Fibroblast of lung (primary cell): ENCODE measurements at regions not wholly inside any gene's neighbourhood (a gene's known extent, or its start where the extent isn't known, plus 50 kb on each side); places are given as distances from the start of the nearest gene placed in this dataset.
A peak's percentile ranks its signal among the peaks of the same experiment; 100 is the strongest.
"Not testable (repeated sequence)": the region's sequence is repeated elsewhere in the genome, so short reads cannot be mapped to it uniquely, and the experiment has no call there.

ENCODE experiments used
- DNase-seq, 2 donors: peaks; one replicate each; pipeline versions ENCODE4 v3.0.0 to v3.0.0-alpha.2; 2010; ENCODE audit warnings: low read depth in 2 of 2
- H2AFZ ChIP-seq: 2 replicates; pipeline ENCODE4 v1.5.1; 2012; ENCODE audit warnings: low read length, control low read depth, inconsistent platforms
- H3K27ac ChIP-seq: 2 replicates; pipeline ENCODE4 v1.5.1; 2011; ENCODE audit warnings: low read length, control low read depth; ENCODE audit not compliant: insufficient read depth
- H3K27me3 ChIP-seq: 2 replicates; pipeline ENCODE4 v1.5.1; 2011; ENCODE audit warnings: mild to moderate bottlenecking, low read length; ENCODE audit not compliant: control insufficient read depth, insufficient read depth
- H3K36me3 ChIP-seq: 2 replicates; pipeline ENCODE4 v1.5.1; 2011; ENCODE audit warnings: low read length; ENCODE audit not compliant: control insufficient read depth, insufficient read depth
- H3K4me1 ChIP-seq: 2 replicates; pipeline ENCODE4 v1.5.1; 2011; ENCODE audit warnings: low read length; ENCODE audit not compliant: control insufficient read depth, insufficient read depth; ENCODE audit errors: extremely low read depth
- H3K4me2 ChIP-seq: 2 replicates; pipeline ENCODE4 v1.5.1; 2011; ENCODE audit warnings: low read length, control low read depth; ENCODE audit not compliant: insufficient read depth; ENCODE audit errors: extremely low read depth
- H3K4me3 ChIP-seq, 4 experiments: fragments of 200-600 bp in 1 of 4; sonication (generic) in 1 of 4; replicated peaks in 1 of 4; 2 replicates each; pipeline ENCODE4 v1.5.1; 2011 to 2016; ENCODE audit warnings: low read length in 4 of 4, low read depth in 3 of 4, mild to moderate bottlenecking in 3 of 4, control low read depth in 2 of 4, inconsistent platforms in 1 of 4, mixed read lengths in 1 of 4; ENCODE audit not compliant: insufficient read depth in 1 of 4; ENCODE audit errors: control extremely low read depth in 1 of 4
- H3K79me2 ChIP-seq: 2 replicates; pipeline ENCODE4 v1.5.1; 2012; ENCODE audit warnings: mild to moderate bottlenecking, low read length, inconsistent platforms; ENCODE audit not compliant: control insufficient read depth, insufficient read depth
- H3K9ac ChIP-seq: 2 replicates; pipeline ENCODE4 v1.5.1; 2011; ENCODE audit warnings: mild to moderate bottlenecking, low read length, control low read depth; ENCODE audit not compliant: insufficient read depth
- H3K9me3 ChIP-seq: 2 replicates; pipeline ENCODE4 v1.5.1; 2012; ENCODE audit warnings: low read depth, low read length; ENCODE audit not compliant: control insufficient read depth, insufficient read depth
- H4K20me1 ChIP-seq: 2 replicates; pipeline ENCODE4 v1.5.1; 2011; ENCODE audit warnings: low read length; ENCODE audit not compliant: control insufficient read depth, insufficient read depth; ENCODE audit errors: extremely low read depth
- EZH2 ChIP-seq: IDR thresholded peaks from 2 replicates; pipeline ENCODE4 v1.5.1; 2012; ENCODE audit warnings: low read length, control low read depth, mild to moderate bottlenecking; ENCODE audit errors: missing control alignments
- TF ChIP-seq, protein P1 (sequence below), 2 donors: IDR thresholded peaks in 1 of 2; conservative IDR thresholded peaks in 1 of 2; 1 replicate in 1 of 2; 2 replicates in 1 of 2; pipeline ENCODE4 v1.5.1; 2011 to 2012; ENCODE audit warnings: low read length in 2 of 2, control low read depth in 1 of 2, inconsistent platforms in 1 of 2, low read depth in 1 of 2, mild to moderate bottlenecking in 1 of 2

DNA sequence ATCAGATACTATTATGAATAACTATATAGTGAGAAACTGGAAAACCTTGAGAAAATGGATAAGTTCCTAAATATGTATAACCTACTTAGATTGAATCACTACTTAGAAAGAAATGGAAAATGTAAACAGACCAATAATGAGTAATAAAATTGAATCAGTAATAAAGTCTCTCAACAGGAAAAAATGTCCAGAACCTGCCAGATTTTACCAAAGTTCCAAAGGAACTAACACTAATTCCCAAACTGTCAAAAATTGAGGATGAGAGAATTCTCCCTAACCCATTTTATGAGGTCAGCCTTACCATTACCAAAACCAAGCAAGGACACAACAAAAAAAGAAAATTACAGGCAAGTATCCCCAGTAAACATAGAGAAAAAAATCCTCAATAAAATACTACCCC lies 272.0 kb downstream of the RPAP3 start:
- Histone ChIP-seq H3K4me2 (no peak overlapping the region), H3K36me3 (no peaks in the 10 kb centered on the region), H3K79me2 (no peaks in the 10 kb centered on the region), H4K20me1 (no peaks in the 10 kb centered on the region), H2AFZ (no peak overlapping the region), H3K9ac (no peak overlapping the region), H3K27me3 (no peaks in the 10 kb centered on the region), H3K9me3 (no peaks in the 10 kb centered on the region), H3K4me3 (no peak overlapping the region), H3K4me1 (no peaks in the 10 kb centered on the region), H3K27ac (no peak overlapping the region)
- TF ChIP-seq, protein P1, sequence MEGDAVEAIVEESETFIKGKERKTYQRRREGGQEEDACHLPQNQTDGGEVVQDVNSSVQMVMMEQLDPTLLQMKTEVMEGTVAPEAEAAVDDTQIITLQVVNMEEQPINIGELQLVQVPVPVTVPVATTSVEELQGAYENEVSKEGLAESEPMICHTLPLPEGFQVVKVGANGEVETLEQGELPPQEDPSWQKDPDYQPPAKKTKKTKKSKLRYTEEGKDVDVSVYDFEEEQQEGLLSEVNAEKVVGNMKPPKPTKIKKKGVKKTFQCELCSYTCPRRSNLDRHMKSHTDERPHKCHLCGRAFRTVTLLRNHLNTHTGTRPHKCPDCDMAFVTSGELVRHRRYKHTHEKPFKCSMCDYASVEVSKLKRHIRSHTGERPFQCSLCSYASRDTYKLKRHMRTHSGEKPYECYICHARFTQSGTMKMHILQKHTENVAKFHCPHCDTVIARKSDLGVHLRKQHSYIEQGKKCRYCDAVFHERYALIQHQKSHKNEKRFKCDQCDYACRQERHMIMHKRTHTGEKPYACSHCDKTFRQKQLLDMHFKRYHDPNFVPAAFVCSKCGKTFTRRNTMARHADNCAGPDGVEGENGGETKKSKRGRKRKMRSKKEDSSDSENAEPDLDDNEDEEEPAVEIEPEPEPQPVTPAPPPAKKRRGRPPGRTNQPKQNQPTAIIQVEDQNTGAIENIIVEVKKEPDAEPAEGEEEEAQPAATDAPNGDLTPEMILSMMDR (conservative IDR thresholded peaks at IDR 0.05 in 1 of 2, IDR thresholded peaks at IDR 0.05 in 1 of 2; ENCODE audit: low read depth in 1 of 2, low read length in 2 of 2): no peak
- TF ChIP-seq EZH2: no peak
- DNase-seq: peak in 1 of 2 donors; percentile 58

DNA sequence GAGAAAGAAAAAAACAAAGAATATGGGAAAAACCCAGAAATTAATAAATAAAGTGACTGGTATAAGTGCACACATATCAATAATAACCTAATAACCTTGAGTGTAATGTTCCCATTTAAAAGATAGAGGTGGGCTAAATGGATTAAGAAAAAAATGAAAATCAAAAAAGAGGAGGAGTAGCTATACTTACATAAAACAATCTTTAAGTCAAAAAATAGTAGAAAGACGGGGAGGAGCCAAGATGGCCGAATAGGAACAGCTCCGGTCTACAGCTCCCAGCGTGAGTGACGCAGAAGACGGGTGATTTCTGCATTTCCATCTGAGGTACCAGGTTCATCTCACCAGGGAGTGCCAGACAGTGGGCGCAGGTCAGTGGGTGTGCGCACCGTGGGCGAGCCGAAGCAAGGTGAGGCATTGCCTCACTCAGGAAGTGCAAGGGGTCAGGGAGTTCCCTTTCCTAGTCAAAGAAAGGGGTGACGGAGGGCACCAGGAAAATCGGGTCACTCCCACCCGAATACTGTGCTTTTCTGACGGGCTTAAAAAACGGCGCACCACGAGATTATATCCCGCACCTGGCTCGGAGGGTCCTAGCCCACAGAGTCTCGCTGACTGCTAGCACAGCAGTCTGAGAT lies 279.0 kb downstream of the RPAP3 start:
- not testable (repeated sequence) for H3K4me3 ChIP-seq, H4K20me1 ChIP-seq, H3K27ac ChIP-seq, H2AFZ ChIP-seq, H3K9ac ChIP-seq, H3K79me2 ChIP-seq, H3K27me3 ChIP-seq, DNase-seq, H3K4me2 ChIP-seq, H3K36me3 ChIP-seq, H3K9me3 ChIP-seq, H3K4me1 ChIP-seq

DNA sequence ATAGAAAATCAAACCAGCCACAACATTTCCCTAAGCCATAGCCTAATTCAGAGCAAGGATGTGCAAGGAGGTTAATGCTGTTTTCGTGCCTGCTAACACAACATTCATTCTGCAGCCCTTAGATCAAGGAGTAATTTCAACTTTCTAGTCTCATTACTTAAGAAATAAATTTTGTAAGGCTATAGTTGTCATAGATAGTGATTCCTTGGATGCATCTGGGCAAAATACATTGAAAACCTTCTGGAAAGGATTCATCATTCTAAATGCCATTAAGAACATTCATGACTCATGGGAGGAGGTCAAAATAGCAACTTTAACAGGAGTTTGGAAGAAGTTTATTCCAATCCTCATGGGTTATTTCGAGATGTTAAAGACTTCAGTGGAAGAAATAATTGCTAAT lies 283.2 kb downstream of the RPAP3 start:
- H3K36me3 ChIP-seq: no peaks in the 10 kb centered on the region
- DNase-seq: peak in 1 of 2 donors; percentile 60
- H2AFZ ChIP-seq: no peak overlapping the region
- H3K27me3 ChIP-seq: no peaks in the 10 kb centered on the region
- peaks cover 7% of the 10 kb centered on the region for H3K4me1 ChIP-seq
- H4K20me1 ChIP-seq: no peaks in the 10 kb centered on the region
- H3K4me2 ChIP-seq: no peak overlapping the region
- H3K9ac ChIP-seq: no peak overlapping the region
- H3K9me3 ChIP-seq: no peaks in the 10 kb centered on the region
- TF ChIP-seq, protein P1 (conservative IDR thresholded peaks at IDR 0.05 in 1 of 2, IDR thresholded peaks at IDR 0.05 in 1 of 2; ENCODE audit: low read depth in 1 of 2, low read length in 2 of 2): no peak
- no peak for TF ChIP-seq EZH2
- no peak overlapping the region for H3K27ac ChIP-seq
- H3K79me2 ChIP-seq: no peaks in the 10 kb centered on the region
- no peak overlapping the region for H3K4me3 ChIP-seq
